ENCODE measurements at regions not wholly inside any gene's neighbourhood (a gene's known extent, or its start where the extent isn't known, plus 50 kb on each side); places are given as distances from the start of the nearest gene placed in this dataset.

- Histone ChIP-seq H3K9me3 (ENCODE audit: control insufficient read depth in 1 of 2, insufficient read depth in 1 of 2, low read length in 2 of 2) (no peaks in the 10 kb centered on the region), H3K27ac (ENCODE audit: low read depth in 1 of 2, low read length in 2 of 2) (no peak overlapping the region), H3K36me3 (ENCODE audit: insufficient read depth, low read length) (no peaks in the 10 kb centered on the region), H3K4me3 (ENCODE audit: low read length) (no peak overlapping the region), H3K4me1 (ENCODE audit: insufficient read depth, low read length) (no peaks in the 10 kb centered on the region), H3K27me3 (ENCODE audit: control insufficient read depth in 1 of 2, insufficient read depth in 2 of 2, low read length in 2 of 2) (peaks cover 0 to 6% of the 10 kb centered on the region in 2 experiments)
- Mint-ChIP-seq H3K27ac (no peak overlapping the region), H3K27me3 (peaks cover 30% of the 10 kb centered on the region), H3K4me3 (no peak overlapping the region), H3K4me1 (ENCODE audit: low read depth) (no peaks in the 10 kb centered on the region), H3K36me3 (ENCODE audit: low read depth) (no peaks in the 10 kb centered on the region), H3K9me3 (peaks cover 15% of the 10 kb centered on the region)
- TF ChIP-seq, protein P1, sequence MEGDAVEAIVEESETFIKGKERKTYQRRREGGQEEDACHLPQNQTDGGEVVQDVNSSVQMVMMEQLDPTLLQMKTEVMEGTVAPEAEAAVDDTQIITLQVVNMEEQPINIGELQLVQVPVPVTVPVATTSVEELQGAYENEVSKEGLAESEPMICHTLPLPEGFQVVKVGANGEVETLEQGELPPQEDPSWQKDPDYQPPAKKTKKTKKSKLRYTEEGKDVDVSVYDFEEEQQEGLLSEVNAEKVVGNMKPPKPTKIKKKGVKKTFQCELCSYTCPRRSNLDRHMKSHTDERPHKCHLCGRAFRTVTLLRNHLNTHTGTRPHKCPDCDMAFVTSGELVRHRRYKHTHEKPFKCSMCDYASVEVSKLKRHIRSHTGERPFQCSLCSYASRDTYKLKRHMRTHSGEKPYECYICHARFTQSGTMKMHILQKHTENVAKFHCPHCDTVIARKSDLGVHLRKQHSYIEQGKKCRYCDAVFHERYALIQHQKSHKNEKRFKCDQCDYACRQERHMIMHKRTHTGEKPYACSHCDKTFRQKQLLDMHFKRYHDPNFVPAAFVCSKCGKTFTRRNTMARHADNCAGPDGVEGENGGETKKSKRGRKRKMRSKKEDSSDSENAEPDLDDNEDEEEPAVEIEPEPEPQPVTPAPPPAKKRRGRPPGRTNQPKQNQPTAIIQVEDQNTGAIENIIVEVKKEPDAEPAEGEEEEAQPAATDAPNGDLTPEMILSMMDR (IDR thresholded peaks at IDR 0.05), result no peak
- CTCF ChIA-PET, result no interaction called here
- intact Hi-C loops (cut with DNase I, micrococcal nuclease), result no loop called here
- POLR2A ChIA-PET, result no interaction called here
- ATAC-seq (ENCODE audit: poor library complexity) (no peak), DNase-seq (no peak)
Measured at GRCh38 chr4:114249976-114250375, 270.5 kb upstream of the ARSJ start.

DNA sequence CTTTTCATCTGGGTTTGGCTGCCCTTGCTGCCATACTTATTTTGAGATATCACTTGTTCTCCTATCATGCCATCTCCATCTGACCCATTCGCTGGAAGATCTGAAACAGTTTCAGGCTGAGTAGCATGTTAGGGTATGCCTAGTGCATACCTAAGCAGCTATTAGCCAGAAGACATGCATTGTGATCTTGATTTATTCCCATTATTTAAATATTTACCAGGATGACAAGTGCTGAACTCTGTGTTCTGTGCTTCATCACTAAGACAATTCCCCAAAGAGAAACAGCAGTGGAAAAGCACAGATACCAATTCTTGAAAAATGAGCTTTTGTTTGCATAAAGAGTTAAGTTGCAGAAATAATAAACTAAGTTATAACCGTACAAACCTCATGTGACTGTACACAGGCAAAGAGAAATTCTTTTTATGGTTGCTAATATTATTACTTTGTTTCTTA, 271.0 kb upstream of the ARSJ start:
- Histone ChIP-seq H3K27me3 (ENCODE audit: control insufficient read depth in 1 of 2, insufficient read depth in 2 of 2, low read length in 2 of 2) (peaks cover 0 to 6% of the 10 kb centered on the region in 2 experiments), H3K4me3 (ENCODE audit: low read length) (no peak overlapping the region), H3K4me1 (ENCODE audit: insufficient read depth, low read length) (no peaks in the 10 kb centered on the region), H3K27ac (ENCODE audit: low read depth in 1 of 2, low read length in 2 of 2) (no peak overlapping the region), H3K9me3 (ENCODE audit: control insufficient read depth in 1 of 2, insufficient read depth in 1 of 2, low read length in 2 of 2) (no peaks in the 10 kb centered on the region), H3K36me3 (ENCODE audit: insufficient read depth, low read length) (no peaks in the 10 kb centered on the region)
- ChIA-PET CTCF (no interaction called here), POLR2A (no interaction called here)
- no peak overlapping the region for H3K27ac Mint-ChIP-seq
- DNase-seq (no peak), ATAC-seq (ENCODE audit: poor library complexity) (no peak)
- no peak overlapping the region for H3K4me3 Mint-ChIP-seq
- TF ChIP-seq, protein P1 (IDR thresholded peaks at IDR 0.05), result no peak
- H3K36me3 Mint-ChIP-seq (ENCODE audit: low read depth), result no peaks in the 10 kb centered on the region
- no peaks in the 10 kb centered on the region for H3K4me1 Mint-ChIP-seq (ENCODE audit: low read depth)
- H3K9me3 Mint-ChIP-seq, result peaks cover 15% of the 10 kb centered on the region
- intact Hi-C loops (cut with DNase I, micrococcal nuclease), result no loop called here
- H3K27me3 Mint-ChIP-seq, result peaks cover 27% of the 10 kb centered on the region

GRCh38 chr4:114251020-114251419, 271.6 kb upstream of the ARSJ start:
- intact Hi-C loops (cut with DNase I, micrococcal nuclease), result no loop called here
- no peak for ATAC-seq (ENCODE audit: poor library complexity)

More at GRCh38 chr4:114251020-114251419, 271.6 kb upstream of the ARSJ start:
- H3K36me3 Mint-ChIP-seq (ENCODE audit: low read depth), result no peaks in the 10 kb centered on the region
- TF ChIP-seq, protein P1 (IDR thresholded peaks at IDR 0.05), result no peak
- Histone ChIP-seq H3K27me3 (ENCODE audit: control insufficient read depth in 1 of 2, insufficient read depth in 2 of 2, low read length in 2 of 2) (peaks cover 0 to 6% of the 10 kb centered on the region in 2 experiments), H3K36me3 (ENCODE audit: insufficient read depth, low read length) (no peaks in the 10 kb centered on the region), H3K4me3 (ENCODE audit: low read length) (no peak overlapping the region), H3K4me1 (ENCODE audit: insufficient read depth, low read length) (no peaks in the 10 kb centered on the region), H3K9me3 (ENCODE audit: control insufficient read depth in 1 of 2, insufficient read depth in 1 of 2, low read length in 2 of 2) (no peaks in the 10 kb centered on the region), H3K27ac (ENCODE audit: low read depth in 1 of 2, low read length in 2 of 2) (no peak overlapping the region)
- H3K27ac Mint-ChIP-seq, result no peak overlapping the region
- no peaks in the 10 kb centered on the region for H3K4me1 Mint-ChIP-seq (ENCODE audit: low read depth)
- H3K9me3 Mint-ChIP-seq, result peaks cover 20% of the 10 kb centered on the region
- CTCF ChIA-PET, result no interaction called here
- DNase-seq, result no peak
- POLR2A ChIA-PET, result no interaction called here
- peaks cover 22% of the 10 kb centered on the region for H3K27me3 Mint-ChIP-seq
- H3K4me3 Mint-ChIP-seq, result no peak overlapping the region
